Spleen (tissue), 7 donors: ENCODE measurements at regions not wholly inside any gene's neighbourhood (a gene's known extent, or its start where the extent isn't known, plus 50 kb on each side); places are given as distances from the start of the nearest gene placed in this dataset.

ENCODE experiments used
- POLR2AphosphoS5 ChIP-seq, 3 donors: sonication (generic); formaldehyde crosslinking; IDR thresholded peaks; one replicate each; pipeline ENCODE4 v1.5.1; 2017; ENCODE audit warnings: antibody characterized with exemption in 3 of 3
- TF ChIP-seq, protein P1 (sequence below), 11 experiments: fragments of 200-600 bp in 7 of 11; fragments of 450-650 bp in 4 of 11; sonication (generic) in 4 of 11; IDR thresholded peaks in 8 of 11; conservative IDR thresholded peaks in 3 of 11; 1 replicate in 7 of 11; 2 replicates in 4 of 11; pipeline versions ENCODE4 v1.4.0 to v1.8.0; 2016 to 2021; ENCODE audit warnings: antibody characterized with exemption in 11 of 11, inconsistent platforms in 4 of 11, mild to moderate bottlenecking in 1 of 11
- donor health status: DM: no; HTN: no; CAD: no; lungs with moderate emphysema.
- donor health status: DM: no; HTN: no; CAD: no.
- donor health status: DM: no; HTN: no; CAD: no.

DNA sequence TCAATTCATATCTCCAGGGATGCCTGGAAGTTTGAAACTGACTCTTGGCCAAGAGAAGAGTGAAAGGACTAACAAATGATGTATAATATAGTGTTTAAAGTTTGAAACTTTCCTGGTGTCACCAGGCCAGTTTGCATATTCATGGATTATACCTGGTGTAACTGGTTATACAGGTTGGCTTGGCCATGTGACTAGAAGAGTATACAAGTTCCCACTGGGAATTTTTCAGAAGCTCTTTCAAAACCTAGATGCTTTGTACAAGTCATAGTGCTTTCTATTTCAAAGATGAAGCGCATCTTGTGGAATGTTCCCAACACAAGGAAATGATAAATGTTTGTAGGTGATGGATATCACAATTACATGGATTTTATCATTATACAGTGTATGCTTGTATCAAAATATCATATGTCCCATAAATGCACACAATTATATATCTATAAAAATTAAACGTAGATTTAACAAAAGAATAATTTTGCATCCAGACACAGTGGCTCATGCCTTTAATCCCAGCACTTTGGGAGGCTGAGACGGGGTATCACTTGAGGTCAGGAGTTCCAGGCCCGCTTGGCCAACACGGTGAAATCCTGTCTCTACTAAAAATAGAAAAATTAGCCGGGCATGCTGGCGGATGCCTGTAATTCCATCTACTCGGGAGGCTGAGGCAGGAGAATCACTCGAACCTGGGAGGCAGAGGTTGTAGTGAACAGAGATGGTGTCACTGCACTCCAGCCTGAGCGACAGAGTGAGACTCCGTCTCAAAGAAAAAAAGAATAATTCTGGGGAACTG, 1420.2 kb downstream of the GRIK2 start:
- TF ChIP-seq, protein P1, sequence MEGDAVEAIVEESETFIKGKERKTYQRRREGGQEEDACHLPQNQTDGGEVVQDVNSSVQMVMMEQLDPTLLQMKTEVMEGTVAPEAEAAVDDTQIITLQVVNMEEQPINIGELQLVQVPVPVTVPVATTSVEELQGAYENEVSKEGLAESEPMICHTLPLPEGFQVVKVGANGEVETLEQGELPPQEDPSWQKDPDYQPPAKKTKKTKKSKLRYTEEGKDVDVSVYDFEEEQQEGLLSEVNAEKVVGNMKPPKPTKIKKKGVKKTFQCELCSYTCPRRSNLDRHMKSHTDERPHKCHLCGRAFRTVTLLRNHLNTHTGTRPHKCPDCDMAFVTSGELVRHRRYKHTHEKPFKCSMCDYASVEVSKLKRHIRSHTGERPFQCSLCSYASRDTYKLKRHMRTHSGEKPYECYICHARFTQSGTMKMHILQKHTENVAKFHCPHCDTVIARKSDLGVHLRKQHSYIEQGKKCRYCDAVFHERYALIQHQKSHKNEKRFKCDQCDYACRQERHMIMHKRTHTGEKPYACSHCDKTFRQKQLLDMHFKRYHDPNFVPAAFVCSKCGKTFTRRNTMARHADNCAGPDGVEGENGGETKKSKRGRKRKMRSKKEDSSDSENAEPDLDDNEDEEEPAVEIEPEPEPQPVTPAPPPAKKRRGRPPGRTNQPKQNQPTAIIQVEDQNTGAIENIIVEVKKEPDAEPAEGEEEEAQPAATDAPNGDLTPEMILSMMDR (IDR thresholded peaks at IDR 0.05 in 8 of 11, conservative IDR thresholded peaks at IDR 0.05 in 3 of 11), result no peak
- TF ChIP-seq POLR2AphosphoS5 (IDR thresholded peaks at IDR 0.05), result no peak
